ENCODE measurements at regions not wholly inside any gene's neighbourhood (a gene's known extent, or its start where the extent isn't known, plus 50 kb on each side); places are given as distances from the start of the nearest gene placed in this dataset.

DNA sequence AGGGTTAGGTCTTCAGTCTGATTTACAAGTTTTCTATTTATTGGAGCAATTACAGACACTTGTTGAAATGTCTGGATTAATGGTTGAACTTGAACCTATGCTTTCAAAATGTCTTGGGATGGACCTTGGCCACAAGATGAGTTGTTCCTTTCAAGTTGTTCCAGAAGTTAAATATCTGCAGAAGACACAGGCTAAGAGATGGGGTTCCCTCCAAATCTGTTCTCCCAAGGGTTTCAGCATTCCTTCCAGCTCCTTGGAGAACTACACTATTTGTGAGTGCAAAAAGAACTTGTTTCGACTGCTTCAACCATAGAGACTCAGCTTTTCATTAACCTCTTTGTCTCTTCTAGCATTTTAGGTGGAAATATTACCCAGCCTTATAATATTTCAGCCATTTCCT is 189.0 kb upstream of the BLID start:
- TF ChIP-seq, protein P1, sequence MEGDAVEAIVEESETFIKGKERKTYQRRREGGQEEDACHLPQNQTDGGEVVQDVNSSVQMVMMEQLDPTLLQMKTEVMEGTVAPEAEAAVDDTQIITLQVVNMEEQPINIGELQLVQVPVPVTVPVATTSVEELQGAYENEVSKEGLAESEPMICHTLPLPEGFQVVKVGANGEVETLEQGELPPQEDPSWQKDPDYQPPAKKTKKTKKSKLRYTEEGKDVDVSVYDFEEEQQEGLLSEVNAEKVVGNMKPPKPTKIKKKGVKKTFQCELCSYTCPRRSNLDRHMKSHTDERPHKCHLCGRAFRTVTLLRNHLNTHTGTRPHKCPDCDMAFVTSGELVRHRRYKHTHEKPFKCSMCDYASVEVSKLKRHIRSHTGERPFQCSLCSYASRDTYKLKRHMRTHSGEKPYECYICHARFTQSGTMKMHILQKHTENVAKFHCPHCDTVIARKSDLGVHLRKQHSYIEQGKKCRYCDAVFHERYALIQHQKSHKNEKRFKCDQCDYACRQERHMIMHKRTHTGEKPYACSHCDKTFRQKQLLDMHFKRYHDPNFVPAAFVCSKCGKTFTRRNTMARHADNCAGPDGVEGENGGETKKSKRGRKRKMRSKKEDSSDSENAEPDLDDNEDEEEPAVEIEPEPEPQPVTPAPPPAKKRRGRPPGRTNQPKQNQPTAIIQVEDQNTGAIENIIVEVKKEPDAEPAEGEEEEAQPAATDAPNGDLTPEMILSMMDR (conservative IDR thresholded peaks at IDR 0.05): no peak
- no peak for TF ChIP-seq ZFX (IDR thresholded peaks at IDR 0.05)

Data from C4-2B (cell line).